SK-N-SH (cell line): ENCODE measurements at regions not wholly inside any gene's neighbourhood (a gene's known extent, or its start where the extent isn't known, plus 50 kb on each side); places are given as distances from the start of the nearest gene placed in this dataset.

Experiments
- CTCF ChIA-PET: fragments of 300-600, 350-600 bp; formaldehyde crosslinking; extraction: SDS; loops from one replicate; lab custom pipeline; 2021; lab: Yijun Ruan, JAX
- POLR2A ChIA-PET: fragments of 350-600 bp; sonication (Branson Sonifier 250); formaldehyde crosslinking; extraction: SDS; loops from one replicate; lab custom pipeline; 2020; ENCODE audit warnings: antibody characterized with exemption, inconsistent platforms; lab: Yijun Ruan, JAX
- DNase-seq: peaks from one replicate; pipeline ENCODE4 v3.0.0; 2012
- H2AFZ ChIP-seq: fragments of 200-600 bp; sonication (generic); 2 replicates; pipeline ENCODE4 v1.8.1; 2016; ENCODE audit warnings: antibody characterized with exemption, mild to moderate bottlenecking, low read depth
- H3F3A ChIP-seq: fragments of 200-600 bp; sonication (generic); replicated peaks from 2 replicates; pipeline ENCODE3; 2016; ENCODE audit warnings: antibody characterized with exemption, mild to moderate bottlenecking; ENCODE audit not compliant: insufficient read depth
- H3K27ac ChIP-seq, 2 experiments: fragments of 200-500 bp in 1 of 2; fragments of 200-600 bp in 1 of 2; sonication (Bioruptor generic) in 1 of 2; sonication (generic), shearing (Covaris generic) in 1 of 2; 2 replicates each; pipeline versions ENCODE4 v1.5.1 to v1.6.1; 2014 to 2016; ENCODE audit warnings: low read depth in 2 of 2, inconsistent platforms in 1 of 2, low read length in 1 of 2, mild to moderate bottlenecking in 1 of 2, mixed read lengths in 1 of 2
- H3K27me3 ChIP-seq: fragments of 200-600 bp; sonication (generic), shearing (Covaris generic); 2 replicates; pipeline ENCODE4 v1.6.1; 2016; ENCODE audit warnings: mixed run types; ENCODE audit not compliant: insufficient read depth
- H3K36me3 ChIP-seq, 2 experiments: fragments of 200-500 bp in 1 of 2; fragments of 200-600 bp in 1 of 2; sonication (Bioruptor generic) in 1 of 2; sonication (generic) in 1 of 2; replicated peaks in 1 of 2; 2 replicates each; pipeline versions ENCODE3 to v1.5.1; 2014 to 2016; ENCODE audit warnings: low read length in 1 of 2, mild to moderate bottlenecking in 1 of 2; ENCODE audit not compliant: insufficient read depth in 2 of 2, control insufficient read depth in 1 of 2
- H3K4me1 ChIP-seq, 2 experiments: fragments of 200-500 bp in 1 of 2; fragments of 200-600 bp in 1 of 2; sonication (Bioruptor generic) in 1 of 2; sonication (generic), shearing (Covaris generic) in 1 of 2; 2 replicates each; pipeline versions ENCODE4 v1.5.1 to v1.6.1; 2014 to 2016; ENCODE audit warnings: low read depth in 1 of 2, low read length in 1 of 2, mixed run types in 1 of 2; ENCODE audit not compliant: insufficient read depth in 2 of 2, control insufficient read depth in 1 of 2
- H3K4me2 ChIP-seq: fragments of 200-600 bp; sonication (generic), shearing (Covaris generic); 2 replicates; pipeline ENCODE4 v1.6.1; 2017; ENCODE audit warnings: mixed run types
- H3K4me3 ChIP-seq, 2 experiments: fragments of 200-500 bp in 1 of 2; fragments of 200-600 bp in 1 of 2; sonication (Bioruptor generic) in 1 of 2; sonication (generic), shearing (Covaris generic) in 1 of 2; 2 replicates each; pipeline versions ENCODE4 v1.5.1 to v1.8.1; 2014 to 2016; ENCODE audit warnings: low read depth in 2 of 2, inconsistent platforms in 1 of 2, low read length in 1 of 2, mild to moderate bottlenecking in 1 of 2, mixed read lengths in 1 of 2, moderate library complexity in 1 of 2
- H3K79me2 ChIP-seq: fragments of 200-600 bp; sonication (generic); 2 replicates; pipeline ENCODE4 v1.8.1; 2017; ENCODE audit warnings: mild to moderate bottlenecking; ENCODE audit not compliant: insufficient read depth
- H3K9ac ChIP-seq: fragments of 200-600 bp; sonication (generic); 2 replicates; pipeline ENCODE4 v1.6.1; 2017; ENCODE audit warnings: mixed run types
- H3K9me2 ChIP-seq: fragments of 200-600 bp; sonication (generic); 2 replicates; pipeline ENCODE4 v1.6.1; 2017; ENCODE audit warnings: mixed run types
- H3K9me3 ChIP-seq: fragments of 200-600 bp; sonication (generic); 2 replicates; pipeline ENCODE4 v1.6.1; 2017; ENCODE audit warnings: mixed run types, mild to moderate bottlenecking, moderate library complexity
- H4K20me1 ChIP-seq: fragments of 200-600 bp; sonication (generic); 2 replicates; pipeline ENCODE4 v1.6.1; 2017; ENCODE audit warnings: mild to moderate bottlenecking, mixed run types; ENCODE audit not compliant: insufficient read depth
- ELF1 ChIP-seq: IDR thresholded peaks from 2 replicates; pipeline ENCODE4 v1.4.0; 2012
- FOSL2 ChIP-seq: IDR thresholded peaks from 2 replicates; pipeline ENCODE4 v1.4.0; 2012; ENCODE audit warnings: low read depth, mild to moderate bottlenecking, moderate library complexity, borderline replicate concordance
- FOXM1 ChIP-seq: IDR thresholded peaks from 2 replicates; pipeline ENCODE4 v1.4.0; 2012; ENCODE audit warnings: low read depth, mild to moderate bottlenecking
- GABPA ChIP-seq: IDR thresholded peaks from 2 replicates; pipeline ENCODE4 v1.4.0; 2012; ENCODE audit warnings: low read depth, mild to moderate bottlenecking
- GATA2 ChIP-seq: sonication (generic); formaldehyde crosslinking; IDR thresholded peaks from 2 replicates; pipeline ENCODE4 v1.5.0; 2020; ENCODE audit warnings: mild to moderate bottlenecking, missing genetic modification reagents
- JUND ChIP-seq: IDR thresholded peaks from 2 replicates; pipeline ENCODE4 v1.4.0; 2012
- MXI1 ChIP-seq: IDR thresholded peaks from 2 replicates; pipeline ENCODE4 v1.6.1; 2012; ENCODE audit warnings: mild to moderate bottlenecking, low read depth, low read length, improper control_type of control experiment
- NFIC ChIP-seq: IDR thresholded peaks from 2 replicates; pipeline ENCODE4 v1.4.0; 2012; ENCODE audit warnings: borderline replicate concordance
- NRF1 ChIP-seq: IDR thresholded peaks from 2 replicates; pipeline ENCODE4 v1.6.1; 2012; ENCODE audit warnings: low read depth, mild to moderate bottlenecking, low read length
- PBX3 ChIP-seq: IDR thresholded peaks from 2 replicates; pipeline ENCODE4; 2012
- RAD21 ChIP-seq: IDR thresholded peaks from 2 replicates; pipeline ENCODE4 v1.6.1; 2012; ENCODE audit warnings: mild to moderate bottlenecking, low read length
- RFX5 ChIP-seq: IDR thresholded peaks from 2 replicates; pipeline ENCODE4 v1.6.1; 2012; ENCODE audit warnings: mild to moderate bottlenecking, improper control_type of control experiment, low read length
- RXRA ChIP-seq: IDR thresholded peaks from 2 replicates; pipeline ENCODE4 v1.4.0; 2012; ENCODE audit warnings: low read depth, mild to moderate bottlenecking, borderline replicate concordance
- SIN3A ChIP-seq: IDR thresholded peaks from 2 replicates; pipeline ENCODE4 v1.6.1; 2012; ENCODE audit warnings: low read depth, mild to moderate bottlenecking, low read length, moderate library complexity, borderline replicate concordance
- TAF1 ChIP-seq: IDR thresholded peaks from 2 replicates; pipeline ENCODE4 v1.6.1; 2012; ENCODE audit warnings: low read depth, mild to moderate bottlenecking, low read length, moderate library complexity, borderline replicate concordance
- TCF12 ChIP-seq: IDR thresholded peaks from 2 replicates; pipeline ENCODE4 v1.4.0; 2012
- TEAD4 ChIP-seq: IDR thresholded peaks from 2 replicates; pipeline ENCODE4 v1.4.0; 2012; ENCODE audit warnings: mild to moderate bottlenecking, borderline replicate concordance; ENCODE audit not compliant: insufficient read depth
- USF2 ChIP-seq: fragments of 150-350 bp; IDR thresholded peaks from 2 replicates; pipeline ENCODE4 v1.6.1; 2017; ENCODE audit warnings: antibody characterized with exemption, low read length, low read depth, borderline replicate concordance
- YY1 ChIP-seq: IDR thresholded peaks from 2 replicates; pipeline ENCODE4 v1.4.0; 2012; ENCODE audit warnings: low read depth, mild to moderate bottlenecking
- WGBS: methylation state at CpG from one replicate; pipeline ENCODE4 v1.1.6; 2017; ENCODE audit warnings: low lambda C conversion rate; 5-methylcytosine and 5-hydroxymethylcytosine counted together
- TF ChIP-seq, protein P1 (sequence below): IDR thresholded peaks from 2 replicates; pipeline ENCODE4 v1.4.0; 2012; ENCODE audit warnings: low read depth, borderline replicate concordance
- TF ChIP-seq, protein P2 (sequence below): fragments of 200-600 bp; sonication (generic); IDR thresholded peaks from 2 replicates; pipeline ENCODE4 v1.6.1; 2017; ENCODE audit warnings: antibody characterized with exemption, mild to moderate bottlenecking, moderate library complexity
- TF ChIP-seq, protein P3 (sequence below): IDR thresholded peaks from 2 replicates; pipeline ENCODE4 v1.4.0; 2012; ENCODE audit warnings: low read depth, borderline replicate concordance

DNA sequence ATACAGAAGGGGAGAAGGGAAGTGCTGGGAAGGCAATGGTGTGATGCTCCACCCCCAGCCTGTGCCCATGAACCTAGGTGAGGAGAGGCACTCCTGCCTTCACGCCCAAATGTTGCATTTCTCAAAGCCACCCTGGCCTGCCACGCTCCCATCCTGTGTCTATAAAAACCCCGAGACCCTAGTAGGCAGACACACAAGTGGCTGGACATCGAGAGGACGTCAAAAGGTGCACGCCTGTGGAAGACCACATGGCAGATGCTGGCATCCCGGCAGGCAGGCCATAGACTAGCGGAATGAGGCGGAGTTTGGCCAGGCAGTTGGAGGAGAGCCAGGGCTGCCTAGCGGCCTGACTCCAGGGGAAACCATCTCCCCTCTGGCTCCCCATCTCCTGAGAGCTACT is 1168.5 kb upstream of the ADGRL2 start:
- Histone ChIP-seq H3F3A (no peaks in the 10 kb centered on the region), H3K27ac (no peak overlapping the region), H3K36me3 (no peaks in the 10 kb centered on the region), H3K4me3 (no peak overlapping the region), H3K4me1 (no peaks in the 10 kb centered on the region), H3K4me2 (no peak overlapping the region), H3K9me2 (no peaks in the 10 kb centered on the region), H2AFZ (no peak overlapping the region), H3K27me3 (no peaks in the 10 kb centered on the region), H4K20me1 (no peaks in the 10 kb centered on the region), H3K9ac (no peak overlapping the region), H3K9me3 (no peaks in the 10 kb centered on the region), H3K79me2 (no peaks in the 10 kb centered on the region)
- TF ChIP-seq PBX3, result no peak
- TF ChIP-seq NFIC, result no peak
- TF ChIP-seq NRF1, result no peak
- no peak for TF ChIP-seq TCF12
- no peak for TF ChIP-seq SIN3A
- no peak for TF ChIP-seq USF2
- TF ChIP-seq, protein P1, sequence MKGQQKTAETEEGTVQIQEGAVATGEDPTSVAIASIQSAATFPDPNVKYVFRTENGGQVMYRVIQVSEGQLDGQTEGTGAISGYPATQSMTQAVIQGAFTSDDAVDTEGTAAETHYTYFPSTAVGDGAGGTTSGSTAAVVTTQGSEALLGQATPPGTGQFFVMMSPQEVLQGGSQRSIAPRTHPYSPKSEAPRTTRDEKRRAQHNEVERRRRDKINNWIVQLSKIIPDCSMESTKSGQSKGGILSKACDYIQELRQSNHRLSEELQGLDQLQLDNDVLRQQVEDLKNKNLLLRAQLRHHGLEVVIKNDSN, result no peak
- no peak for TF ChIP-seq YY1
- TF ChIP-seq TAF1, result no peak
- no peak for TF ChIP-seq JUND
- TF ChIP-seq RXRA, result no peak
- TF ChIP-seq GATA2 (CRISPR knock-in tag), result no peak
- no peak for TF ChIP-seq FOXM1
- WGBS, result 68% methylated on average over 9 of the region's 10 CpGs
- POLR2A ChIA-PET, result no interaction called here
- no peak for DNase-seq
- CTCF ChIA-PET, result no interaction called here

- no peak overlapping the region for H3K9ac ChIP-seq
- no peaks in the 10 kb centered on the region for H3K4me1 ChIP-seq
- H3K9me3 ChIP-seq, result no peaks in the 10 kb centered on the region
- H3F3A ChIP-seq, result no peaks in the 10 kb centered on the region
- H3K4me2 ChIP-seq, result no peak overlapping the region
- no peaks in the 10 kb centered on the region for H3K27me3 ChIP-seq
- H4K20me1 ChIP-seq, result no peaks in the 10 kb centered on the region
- H3K79me2 ChIP-seq, result no peaks in the 10 kb centered on the region
- WGBS, result 52% methylated on average over 3 of the region's 3 CpGs
- no peak overlapping the region for H2AFZ ChIP-seq
- no peaks in the 10 kb centered on the region for H3K9me2 ChIP-seq
- DNase-seq, result no peak
- H3K4me3 ChIP-seq, result no peak overlapping the region
- CTCF ChIA-PET, result no interaction called here
- H3K36me3 ChIP-seq, result no peaks in the 10 kb centered on the region
- POLR2A ChIA-PET, result no interaction called here
- H3K27ac ChIP-seq, result no peak overlapping the region
- TF ChIP-seq MXI1, result no peak
- TF ChIP-seq PBX3, result no peak
- no peak for TF ChIP-seq SIN3A
- TF ChIP-seq ELF1, result no peak
- TF ChIP-seq, protein P2, sequence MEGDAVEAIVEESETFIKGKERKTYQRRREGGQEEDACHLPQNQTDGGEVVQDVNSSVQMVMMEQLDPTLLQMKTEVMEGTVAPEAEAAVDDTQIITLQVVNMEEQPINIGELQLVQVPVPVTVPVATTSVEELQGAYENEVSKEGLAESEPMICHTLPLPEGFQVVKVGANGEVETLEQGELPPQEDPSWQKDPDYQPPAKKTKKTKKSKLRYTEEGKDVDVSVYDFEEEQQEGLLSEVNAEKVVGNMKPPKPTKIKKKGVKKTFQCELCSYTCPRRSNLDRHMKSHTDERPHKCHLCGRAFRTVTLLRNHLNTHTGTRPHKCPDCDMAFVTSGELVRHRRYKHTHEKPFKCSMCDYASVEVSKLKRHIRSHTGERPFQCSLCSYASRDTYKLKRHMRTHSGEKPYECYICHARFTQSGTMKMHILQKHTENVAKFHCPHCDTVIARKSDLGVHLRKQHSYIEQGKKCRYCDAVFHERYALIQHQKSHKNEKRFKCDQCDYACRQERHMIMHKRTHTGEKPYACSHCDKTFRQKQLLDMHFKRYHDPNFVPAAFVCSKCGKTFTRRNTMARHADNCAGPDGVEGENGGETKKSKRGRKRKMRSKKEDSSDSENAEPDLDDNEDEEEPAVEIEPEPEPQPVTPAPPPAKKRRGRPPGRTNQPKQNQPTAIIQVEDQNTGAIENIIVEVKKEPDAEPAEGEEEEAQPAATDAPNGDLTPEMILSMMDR, result no peak
- TF ChIP-seq, protein P3, sequence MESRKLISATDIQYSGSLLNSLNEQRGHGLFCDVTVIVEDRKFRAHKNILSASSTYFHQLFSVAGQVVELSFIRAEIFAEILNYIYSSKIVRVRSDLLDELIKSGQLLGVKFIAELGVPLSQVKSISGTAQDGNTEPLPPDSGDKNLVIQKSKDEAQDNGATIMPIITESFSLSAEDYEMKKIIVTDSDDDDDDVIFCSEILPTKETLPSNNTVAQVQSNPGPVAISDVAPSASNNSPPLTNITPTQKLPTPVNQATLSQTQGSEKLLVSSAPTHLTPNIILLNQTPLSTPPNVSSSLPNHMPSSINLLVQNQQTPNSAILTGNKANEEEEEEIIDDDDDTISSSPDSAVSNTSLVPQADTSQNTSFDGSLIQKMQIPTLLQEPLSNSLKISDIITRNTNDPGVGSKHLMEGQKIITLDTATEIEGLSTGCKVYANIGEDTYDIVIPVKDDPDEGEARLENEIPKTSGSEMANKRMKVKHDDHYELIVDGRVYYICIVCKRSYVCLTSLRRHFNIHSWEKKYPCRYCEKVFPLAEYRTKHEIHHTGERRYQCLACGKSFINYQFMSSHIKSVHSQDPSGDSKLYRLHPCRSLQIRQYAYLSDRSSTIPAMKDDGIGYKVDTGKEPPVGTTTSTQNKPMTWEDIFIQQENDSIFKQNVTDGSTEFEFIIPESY, result no peak
- TF ChIP-seq GATA2 (CRISPR knock-in tag), result no peak
- TF ChIP-seq FOSL2, result no peak
- no peak for TF ChIP-seq GABPA
- no peak for TF ChIP-seq NFIC
- TF ChIP-seq NRF1, result no peak
- no peak for TF ChIP-seq RFX5
- TF ChIP-seq FOXM1, result no peak
- TF ChIP-seq TEAD4, result no peak
- no peak for TF ChIP-seq RAD21
- TF ChIP-seq TCF12, result no peak
Observed at GRCh38 chr1:80629304-80629837, 1171.4 kb upstream of the ADGRL2 start.
